Activated T-helper 1 cell treated with anti-CD3 and anti-CD28 coated beads, Interleukin-12 subunit alpha, Interleukin-12 subunit beta, Interleukin-2, Interleukin-4 antibody, amounts not matched to agents 30 ng/mL and 10 ng/mL and 1 ng/mL, durations not matched to agents 14 hours and 24 hours and 36 hours (primary cell): ENCODE measurements at regions not wholly inside any gene's neighbourhood (a gene's known extent, or its start where the extent isn't known, plus 50 kb on each side); places are given as distances from the start of the nearest gene placed in this dataset.

Experiments used
- DNase-seq: peaks from one replicate; pipeline ENCODE4 v3.0.0; 2021; ENCODE audit warnings: low spot score
- H3K27ac Mint-ChIP-seq: one replicate; pipeline ENCODE4 v1.8.0; 2021; ENCODE audit warnings: mild to moderate bottlenecking, mixed read lengths
- H3K27me3 Mint-ChIP-seq: one replicate; pipeline ENCODE4 v1.8.0; 2022; ENCODE audit warnings: mild to moderate bottlenecking, moderate library complexity, mixed read lengths; ENCODE audit not compliant: insufficient read depth
- H3K36me3 Mint-ChIP-seq: one replicate; pipeline ENCODE4 v1.8.0; 2021; ENCODE audit warnings: low read depth, mixed read lengths
- H3K4me1 Mint-ChIP-seq: one replicate; pipeline ENCODE4 v1.8.0; 2021; ENCODE audit warnings: low read depth, mixed read lengths
- H3K4me3 Mint-ChIP-seq: one replicate; pipeline ENCODE4 v1.8.0; 2021; ENCODE audit warnings: mild to moderate bottlenecking, moderate library complexity, mixed read lengths
- H3K9me3 Mint-ChIP-seq: one replicate; pipeline ENCODE4 v1.8.0; 2021; ENCODE audit warnings: mixed read lengths
- intact Hi-C: fragments of 100-400 bp; cut with micrococcal nuclease; formaldehyde crosslinking; loops from one replicate; pipeline ENCODE4 v1.15.1; 2024

GRCh38 chr18:34001376-34001775 lies 223.3 kb downstream of the NOL4 start:
- intact Hi-C loops, result no loop called here
- H3K4me3 Mint-ChIP-seq, result no peak overlapping the region
- no peaks in the 10 kb centered on the region for H3K36me3 Mint-ChIP-seq
- no peak overlapping the region for H3K27ac Mint-ChIP-seq
- H3K4me1 Mint-ChIP-seq, result no peaks in the 10 kb centered on the region
- no peak for DNase-seq
- H3K27me3 Mint-ChIP-seq, result no peaks in the 10 kb centered on the region
- peaks cover 7% of the 10 kb centered on the region for H3K9me3 Mint-ChIP-seq

DNA sequence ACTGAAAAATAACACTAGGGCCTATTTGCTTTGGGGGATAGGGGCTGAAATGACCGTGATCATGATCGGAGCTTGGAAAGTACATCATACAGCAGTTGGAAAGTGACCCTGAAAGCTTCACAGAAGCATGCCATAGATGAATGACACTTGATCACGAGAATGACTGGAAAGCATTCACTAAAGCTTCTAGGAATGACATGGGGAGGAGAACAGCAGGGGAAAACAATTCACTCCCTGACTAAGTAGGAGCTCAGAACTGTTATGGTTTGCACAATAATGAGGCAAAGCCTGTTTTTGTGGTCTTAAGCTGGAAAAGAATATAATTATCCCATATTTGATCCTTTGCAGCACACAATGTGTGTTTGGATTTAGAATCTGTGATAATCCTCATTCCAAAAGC lies 237.5 kb downstream of the NOL4 start:
- intact Hi-C loops, result no loop called here
- no peaks in the 10 kb centered on the region for H3K4me1 Mint-ChIP-seq

GRCh38 chr18:33983126-33983525 lies 241.6 kb downstream of the NOL4 start:
- no peaks in the 10 kb centered on the region for H3K36me3 Mint-ChIP-seq
- intact Hi-C loops, result no loop called here
- no peak overlapping the region for H3K27ac Mint-ChIP-seq
- DNase-seq, result no peak
- no peak overlapping the region for H3K4me3 Mint-ChIP-seq
- H3K9me3 Mint-ChIP-seq, result no peaks in the 10 kb centered on the region
- H3K4me1 Mint-ChIP-seq, result no peaks in the 10 kb centered on the region
- H3K27me3 Mint-ChIP-seq, result no peaks in the 10 kb centered on the region

More for the DNA sequence above, 237.5 kb downstream of the NOL4 start:
- no peaks in the 10 kb centered on the region for H3K27me3 Mint-ChIP-seq
- H3K27ac Mint-ChIP-seq, result no peak overlapping the region
- no peak for DNase-seq
- H3K4me3 Mint-ChIP-seq, result no peak overlapping the region
- H3K36me3 Mint-ChIP-seq, result no peaks in the 10 kb centered on the region
- no peaks in the 10 kb centered on the region for H3K9me3 Mint-ChIP-seq

DNA sequence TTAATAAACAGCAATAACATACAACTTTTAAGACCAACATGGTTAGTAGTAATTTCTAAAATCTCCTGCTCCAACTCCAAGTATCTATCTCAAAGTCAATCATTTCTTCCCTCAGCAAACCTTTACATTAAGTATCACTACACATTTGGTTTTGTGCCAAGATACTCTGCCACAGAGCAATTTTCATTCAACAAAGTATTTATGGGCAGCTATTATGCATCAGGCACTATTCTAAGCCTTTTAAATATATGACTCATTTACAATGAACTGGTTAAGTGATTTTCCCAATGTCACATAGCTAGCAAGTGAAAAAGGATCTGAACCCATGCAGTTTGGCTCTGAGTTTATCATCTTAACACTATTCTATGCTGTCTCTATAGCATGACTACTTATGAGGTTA lies 264.3 kb downstream of the NOL4 start:
- Mint-ChIP-seq H3K27me3 (no peaks in the 10 kb centered on the region), H3K9me3 (peaks cover 6% of the 10 kb centered on the region), H3K4me1 (no peaks in the 10 kb centered on the region), H3K27ac (no peak overlapping the region), H3K4me3 (no peak overlapping the region), H3K36me3 (no peaks in the 10 kb centered on the region)
- intact Hi-C loops, result no loop called here
- DNase-seq, result no peak

- Mint-ChIP-seq H3K4me3 (no peak overlapping the region), H3K27me3 (no peaks in the 10 kb centered on the region)
These were observed 265.1 kb downstream of the NOL4 start for GRCh38 chr18:33959609-33960008.

GRCh38 chr18:33957707-33958106 lies 267.0 kb downstream of the NOL4 start:
- Mint-ChIP-seq H3K4me1 (no peaks in the 10 kb centered on the region), H3K27me3 (no peaks in the 10 kb centered on the region), H3K36me3 (no peaks in the 10 kb centered on the region), H3K27ac (no peak overlapping the region), H3K9me3 (peaks cover 6% of the 10 kb centered on the region), H3K4me3 (no peak overlapping the region)
- intact Hi-C loops, result no loop called here
- no peak for DNase-seq

More at GRCh38 chr18:33959609-33960008, 265.1 kb downstream of the NOL4 start:
- DNase-seq, result no peak
- no peak overlapping the region for H3K27ac Mint-ChIP-seq
- intact Hi-C loops, result no loop called here
- H3K36me3 Mint-ChIP-seq, result no peaks in the 10 kb centered on the region
- H3K4me1 Mint-ChIP-seq, result no peaks in the 10 kb centered on the region
- peaks cover 6% of the 10 kb centered on the region for H3K9me3 Mint-ChIP-seq

DNA sequence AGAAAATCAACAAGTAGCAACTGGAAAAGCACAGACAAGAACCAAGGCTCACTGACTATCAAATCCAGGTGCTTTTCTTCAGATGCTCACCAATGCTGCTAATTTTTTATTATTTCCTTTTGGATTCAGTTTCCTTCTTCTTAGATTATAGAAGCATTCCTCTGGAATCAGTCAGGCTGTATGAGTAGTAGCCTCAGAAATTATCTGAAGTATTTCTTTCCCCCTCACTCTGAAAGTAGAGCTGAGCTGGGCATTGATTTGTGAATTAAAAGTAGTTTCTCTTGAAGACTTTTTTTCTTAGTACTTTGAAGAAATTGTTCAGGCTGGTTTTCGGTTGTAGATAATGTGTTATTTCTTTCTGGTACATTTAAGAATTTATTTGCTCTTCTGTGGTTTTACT lies 273.7 kb downstream of the NOL4 start:
- no peak overlapping the region for H3K4me3 Mint-ChIP-seq
- intact Hi-C loops, result no loop called here
- H3K27me3 Mint-ChIP-seq, result no peaks in the 10 kb centered on the region
- H3K4me1 Mint-ChIP-seq, result no peaks in the 10 kb centered on the region
- no peaks in the 10 kb centered on the region for H3K36me3 Mint-ChIP-seq
- H3K27ac Mint-ChIP-seq, result no peak overlapping the region
- no peak for DNase-seq
- H3K9me3 Mint-ChIP-seq, result no peaks in the 10 kb centered on the region

- H3K27me3 Mint-ChIP-seq, result no peaks in the 10 kb centered on the region
- no peak overlapping the region for H3K27ac Mint-ChIP-seq
- H3K4me3 Mint-ChIP-seq, result no peak overlapping the region
- H3K4me1 Mint-ChIP-seq, result no peaks in the 10 kb centered on the region
- no peaks in the 10 kb centered on the region for H3K36me3 Mint-ChIP-seq
- no peak for DNase-seq
- H3K9me3 Mint-ChIP-seq, result peaks cover 4% of the 10 kb centered on the region
- intact Hi-C loops, result no loop called here
These were observed 278.4 kb downstream of the NOL4 start for GRCh38 chr18:33946336-33946735.

GRCh38 chr18:33944493-33944892 lies 280.2 kb downstream of the NOL4 start:
- intact Hi-C loops, result no loop called here
- H3K9me3 Mint-ChIP-seq, result peaks cover 9% of the 10 kb centered on the region

GRCh38 chr18:33937270-33937816 lies 287.4 kb downstream of the NOL4 start:
- Mint-ChIP-seq H3K4me3 (no peak overlapping the region), H3K36me3 (no peaks in the 10 kb centered on the region), H3K9me3 (peaks cover 9% of the 10 kb centered on the region), H3K4me1 (no peaks in the 10 kb centered on the region), H3K27me3 (no peaks in the 10 kb centered on the region), H3K27ac (no peak overlapping the region)
- no peak for DNase-seq
- intact Hi-C loops, result no loop called here

More at GRCh38 chr18:33944493-33944892, 280.2 kb downstream of the NOL4 start:
- Mint-ChIP-seq H3K4me1 (no peaks in the 10 kb centered on the region), H3K36me3 (no peaks in the 10 kb centered on the region), H3K27ac (no peak overlapping the region), H3K27me3 (no peaks in the 10 kb centered on the region), H3K4me3 (no peak overlapping the region)
- DNase-seq, result no peak

- H3K4me3 Mint-ChIP-seq, result no peak overlapping the region
- no peaks in the 10 kb centered on the region for H3K36me3 Mint-ChIP-seq
- no peaks in the 10 kb centered on the region for H3K9me3 Mint-ChIP-seq
- no peaks in the 10 kb centered on the region for H3K27me3 Mint-ChIP-seq
- DNase-seq, result no peak
- H3K4me1 Mint-ChIP-seq, result no peaks in the 10 kb centered on the region
- no peak overlapping the region for H3K27ac Mint-ChIP-seq
- intact Hi-C loops, result no loop called here
These were observed 290.5 kb downstream of the NOL4 start for GRCh38 chr18:33934258-33934657.

DNA sequence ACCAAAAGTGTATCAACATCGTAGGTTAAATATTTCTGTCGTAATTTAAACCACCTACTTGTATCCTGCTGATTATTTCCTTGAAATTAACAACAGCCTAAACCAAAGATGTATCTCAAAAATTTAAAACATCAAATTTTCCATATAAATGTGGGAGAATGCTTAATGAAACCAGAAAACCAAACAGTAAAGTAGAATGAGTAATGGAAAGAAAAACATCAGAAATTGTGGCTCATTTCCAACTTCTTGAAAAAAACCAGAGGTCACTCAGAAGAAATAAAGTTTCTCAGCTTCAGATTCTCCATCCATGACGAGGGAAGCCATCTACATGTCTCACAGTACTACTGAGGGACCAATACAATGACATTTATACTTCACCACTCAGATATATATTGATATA lies 296.5 kb downstream of the NOL4 start:
- Mint-ChIP-seq H3K27ac (no peak overlapping the region), H3K4me1 (no peaks in the 10 kb centered on the region), H3K9me3 (no peaks in the 10 kb centered on the region), H3K4me3 (no peak overlapping the region), H3K27me3 (no peaks in the 10 kb centered on the region), H3K36me3 (no peaks in the 10 kb centered on the region)
- DNase-seq, result no peak
- intact Hi-C loops, result no loop called here

DNA sequence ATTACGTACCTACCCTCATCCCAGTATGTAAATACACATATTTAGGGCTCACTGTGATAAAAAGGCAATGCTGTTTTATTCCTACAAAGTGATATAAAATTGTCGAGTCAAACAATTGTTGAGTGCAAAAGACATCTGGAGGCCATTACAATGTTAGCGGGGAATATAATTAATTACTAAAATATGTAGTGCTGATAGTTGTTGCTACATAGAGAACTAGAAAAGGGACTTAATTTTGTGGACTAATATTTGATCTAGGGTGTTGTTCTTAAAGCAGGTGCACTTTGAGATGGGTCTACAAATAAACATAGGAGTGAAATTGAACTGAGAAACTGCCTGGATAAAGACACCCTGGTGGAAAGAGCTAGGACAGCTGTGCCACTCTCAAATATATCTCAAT lies 300.1 kb downstream of the NOL4 start:
- Mint-ChIP-seq H3K27me3 (no peaks in the 10 kb centered on the region), H3K9me3 (peaks cover 3% of the 10 kb centered on the region), H3K4me1 (no peaks in the 10 kb centered on the region), H3K4me3 (no peak overlapping the region), H3K27ac (no peak overlapping the region), H3K36me3 (no peaks in the 10 kb centered on the region)
- intact Hi-C loops, result no loop called here
- no peak for DNase-seq

DNA sequence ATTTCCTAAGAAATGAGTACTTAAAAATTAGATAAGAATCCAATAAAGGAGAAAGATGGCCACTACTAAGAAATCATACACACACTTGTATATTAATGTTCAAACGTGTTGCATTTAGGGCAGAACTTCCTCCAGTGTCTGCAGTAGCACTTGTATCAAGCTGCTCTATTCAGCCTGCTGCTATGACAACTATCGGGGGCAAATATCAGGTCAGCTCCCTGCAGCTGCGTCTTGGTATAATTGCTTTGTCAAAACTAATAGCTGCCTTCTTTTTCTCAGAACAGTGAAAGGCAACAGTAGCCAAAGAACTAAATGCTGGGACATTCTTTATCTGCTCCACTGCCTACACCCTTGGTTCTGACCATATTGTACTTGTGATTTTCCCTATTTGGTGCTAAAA lies 300.7 kb downstream of the NOL4 start:
- no peaks in the 10 kb centered on the region for H3K4me1 Mint-ChIP-seq
- no peaks in the 10 kb centered on the region for H3K27me3 Mint-ChIP-seq
- H3K9me3 Mint-ChIP-seq, result peaks cover 3% of the 10 kb centered on the region
- no peak overlapping the region for H3K4me3 Mint-ChIP-seq
- no peak for DNase-seq
- no peak overlapping the region for H3K27ac Mint-ChIP-seq
- no peaks in the 10 kb centered on the region for H3K36me3 Mint-ChIP-seq
- intact Hi-C loops, result no loop called here
